H9 (cell line): ENCODE measurements at regions not wholly inside any gene's neighbourhood (a gene's known extent, or its start where the extent isn't known, plus 50 kb on each side); places are given as distances from the start of the nearest gene placed in this dataset.

Source experiments
- DNase-seq: peaks from one replicate; pipeline ENCODE4 v3.0.0-alpha.2; 2017
- H2AFZ ChIP-seq: one replicate; pipeline ENCODE4 v1.6.1; 2013; ENCODE audit warnings: mild to moderate bottlenecking, low read length, control low read depth, moderate library complexity
- H2AK5ac ChIP-seq: 2 replicates; pipeline ENCODE4 v1.6.1; 2013; ENCODE audit warnings: low read length, control low read depth, mixed read lengths; ENCODE audit not compliant: insufficient read length
- H2BK120ac ChIP-seq: one replicate; pipeline ENCODE4 v1.6.1; 2013; ENCODE audit warnings: low read depth, mild to moderate bottlenecking, low read length, control low read depth, inconsistent platforms; ENCODE audit not compliant: poor library complexity, severe bottlenecking
- H2BK12ac ChIP-seq: 2 replicates; pipeline ENCODE4 v1.6.1; 2013; ENCODE audit warnings: low read length, control low read depth, mixed read lengths, low read depth; ENCODE audit not compliant: insufficient read length
- H2BK15ac ChIP-seq: 2 replicates; pipeline ENCODE4 v1.6.1; 2013; ENCODE audit warnings: low read depth, low read length, control low read depth
- H2BK20ac ChIP-seq: one replicate; pipeline ENCODE4 v1.6.1; 2013; ENCODE audit warnings: low read depth, mild to moderate bottlenecking, low read length, control low read depth, inconsistent platforms; ENCODE audit not compliant: poor library complexity, severe bottlenecking
- H2BK5ac ChIP-seq: 2 replicates; pipeline ENCODE4 v1.6.1; 2013; ENCODE audit warnings: low read length, control low read depth, mixed read lengths; ENCODE audit not compliant: insufficient read length
- H3K14ac ChIP-seq: 2 replicates; pipeline ENCODE4 v1.6.1; 2013; ENCODE audit warnings: low read length, control low read depth; ENCODE audit not compliant: insufficient read depth
- H3K18ac ChIP-seq: 2 replicates; pipeline ENCODE4 v1.6.1; 2013; ENCODE audit warnings: low read depth, mild to moderate bottlenecking, mixed read lengths, low read length, control low read depth; ENCODE audit not compliant: insufficient read length
- H3K23ac ChIP-seq: 2 replicates; pipeline ENCODE4 v1.6.1; 2013; ENCODE audit warnings: low read length, control low read depth, mixed read lengths, low read depth; ENCODE audit not compliant: insufficient read length
- H3K23me2 ChIP-seq: 2 replicates; pipeline ENCODE4 v1.6.1; 2013; ENCODE audit warnings: low read depth, mild to moderate bottlenecking, mixed read lengths, low read length, control low read depth; ENCODE audit not compliant: insufficient read length, poor library complexity, severe bottlenecking
- H3K27ac ChIP-seq: 2 replicates; pipeline ENCODE4 v1.5.1; 2013; ENCODE audit warnings: low read length, control low read depth, mixed read lengths, low read depth; ENCODE audit not compliant: insufficient read length
- H3K27me3 ChIP-seq: 2 replicates; pipeline ENCODE4 v1.6.1; 2013; ENCODE audit warnings: low read length, control low read depth, inconsistent platforms; ENCODE audit not compliant: insufficient read depth
- H3K4ac ChIP-seq: 2 replicates; pipeline ENCODE4 v1.6.1; 2013; ENCODE audit warnings: low read depth, mild to moderate bottlenecking, control low read depth, inconsistent platforms, low read length, moderate library complexity
- H3K4me1 ChIP-seq: 2 replicates; pipeline ENCODE4 v1.6.1; 2013; ENCODE audit warnings: low read length, control low read depth, inconsistent platforms; ENCODE audit not compliant: insufficient read depth
- H3K4me2 ChIP-seq: 2 replicates; pipeline ENCODE4 v1.6.1; 2013; ENCODE audit warnings: low read length, control low read depth, mixed read lengths; ENCODE audit not compliant: insufficient read length, insufficient read depth
- H3K56ac ChIP-seq: 2 replicates; pipeline ENCODE4 v1.6.1; 2013; ENCODE audit warnings: low read depth, mild to moderate bottlenecking, mixed read lengths, low read length, control low read depth; ENCODE audit not compliant: insufficient read length
- H3K79me1 ChIP-seq: 2 replicates; pipeline ENCODE4 v1.6.1; 2013; ENCODE audit warnings: low read depth, mild to moderate bottlenecking, moderate library complexity, low read length, control low read depth, inconsistent platforms; ENCODE audit not compliant: insufficient read depth, poor library complexity, severe bottlenecking
- H3K79me2 ChIP-seq: 2 replicates; pipeline ENCODE4 v1.6.1; 2013; ENCODE audit warnings: low read length, control low read depth, inconsistent platforms; ENCODE audit not compliant: insufficient read depth
- H3K9ac ChIP-seq: 2 replicates; pipeline ENCODE4 v1.6.1; 2013; ENCODE audit warnings: low read length, control low read depth, mixed read lengths; ENCODE audit not compliant: insufficient read length; ENCODE audit errors: extremely low read depth
- H3K9me3 ChIP-seq: one replicate; pipeline ENCODE4 v1.6.1; 2013; ENCODE audit warnings: low read depth, low read length, inconsistent platforms; ENCODE audit not compliant: control insufficient read depth
- H3T11ph ChIP-seq: one replicate; pipeline ENCODE4 v1.6.1; 2013; ENCODE audit warnings: mild to moderate bottlenecking, low read length, control low read depth, inconsistent platforms
- H4K20me1 ChIP-seq: one replicate; pipeline ENCODE4 v1.6.1; 2013; ENCODE audit not compliant: control insufficient read depth, insufficient read length, insufficient read depth
- H4K5ac ChIP-seq: 2 replicates; pipeline ENCODE4 v1.6.1; 2013; ENCODE audit warnings: low read depth, mild to moderate bottlenecking, mixed read lengths, low read length, control low read depth; ENCODE audit not compliant: insufficient read length
- H4K8ac ChIP-seq: replicated peaks from 2 replicates; pipeline ENCODE4 v1.6.1; 2013; ENCODE audit warnings: low read length, control low read depth, mixed read lengths, low read depth; ENCODE audit not compliant: insufficient read length
- H4K91ac ChIP-seq: 2 replicates; pipeline ENCODE4 v1.6.1; 2013; ENCODE audit warnings: low read depth, mild to moderate bottlenecking, moderate library complexity, mixed read lengths, low read length, control low read depth; ENCODE audit not compliant: insufficient read length
- H3K27ac Mint-ChIP-seq, 3 experiments: 2 replicates in 2 of 3; 3 replicates in 1 of 3; pipeline ENCODE4 v1.8.0; 2020 to 2021; ENCODE audit warnings: mixed read lengths in 3 of 3, mild to moderate bottlenecking in 1 of 3, moderate library complexity in 1 of 3
- H3K27me3 Mint-ChIP-seq: 2 replicates; pipeline ENCODE4 v1.8.0; 2021; ENCODE audit warnings: low read depth, mild to moderate bottlenecking, moderate library complexity, mixed read lengths
- H3K36me3 Mint-ChIP-seq, 3 experiments: 2 replicates in 2 of 3; 3 replicates in 1 of 3; pipeline ENCODE4 v1.8.0; 2020 to 2021; ENCODE audit warnings: low read depth in 3 of 3, mixed read lengths in 3 of 3; ENCODE audit not compliant: insufficient read depth in 1 of 3
- H3K4me1 Mint-ChIP-seq, 2 experiments: 2 replicates each; pipeline ENCODE4 v1.8.0; 2020; ENCODE audit warnings: mixed read lengths in 2 of 2
- H3K4me3 Mint-ChIP-seq, 2 experiments: 2 replicates in 1 of 2; 3 replicates in 1 of 2; pipeline ENCODE4 v1.8.0; 2020 to 2021; ENCODE audit warnings: mild to moderate bottlenecking in 2 of 2, mixed read lengths in 2 of 2, moderate library complexity in 1 of 2
- H3K9me3 Mint-ChIP-seq, 2 experiments: 2 replicates in 1 of 2; 3 replicates in 1 of 2; pipeline ENCODE4 v1.8.0; 2020; ENCODE audit warnings: mild to moderate bottlenecking in 2 of 2, mixed read lengths in 2 of 2, moderate library complexity in 1 of 2
- CTCF ChIP-seq: fragments of 200-600 bp; sonication (generic); conservative IDR thresholded peaks from 3 replicates; pipeline ENCODE4 v1.8.0; 2021; ENCODE audit warnings: antibody characterized with exemption, mild to moderate bottlenecking

GRCh38 chr10:44858988-44859387, 52.1 kb upstream of the TMEM72 start:
- Histone ChIP-seq H3K9me3 (no peaks in the 10 kb centered on the region), H3K4me2 (no peak overlapping the region)
- H3K27me3 Mint-ChIP-seq: peaks cover 61% of the 10 kb centered on the region

More at GRCh38 chr10:44858988-44859387, 52.1 kb upstream of the TMEM72 start:
- peak; percentile 3 for DNase-seq
- H2BK12ac ChIP-seq: no peak overlapping the region
- H3K23ac ChIP-seq: no peak overlapping the region
- Mint-ChIP-seq H3K4me3 (no peak overlapping the region), H3K36me3 (no peaks in the 10 kb centered on the region; a peak in 2 of 7 replicates), H3K27ac (no peak overlapping the region), H3K4me1 (peaks cover 47 to 51% of the 10 kb centered on the region in 2 experiments), H3K9me3 (0 out of 5 replicates have a peak, but pooled peaks cover 0 to 3% of the 10 kb centered on the region in 2 experiments)
- H4K20me1 ChIP-seq: no peaks in the 10 kb centered on the region
- no peak overlapping the region for H3T11ph ChIP-seq
- H3K56ac ChIP-seq: no peak overlapping the region
- H3K9ac ChIP-seq: no peak overlapping the region
- no peak overlapping the region for H2AFZ ChIP-seq
- H4K5ac ChIP-seq: no peak overlapping the region
- H2BK5ac ChIP-seq: no peak overlapping the region
- H3K4me1 ChIP-seq: no peaks in the 10 kb centered on the region; the same call in 1 of the 2 replicates
- H4K8ac ChIP-seq: no peak overlapping the region
- no peak overlapping the region for H2BK15ac ChIP-seq
- H3K23me2 ChIP-seq: peaks cover 1% of the 10 kb centered on the region
- no peak overlapping the region for H3K27ac ChIP-seq
- H3K4ac ChIP-seq: no peak overlapping the region
- TF ChIP-seq CTCF: no peak
- no peak overlapping the region for H3K14ac ChIP-seq
- H2BK120ac ChIP-seq: no peak overlapping the region
- no peak overlapping the region for H3K18ac ChIP-seq
- no peak overlapping the region for H4K91ac ChIP-seq
- H3K79me2 ChIP-seq: no peaks in the 10 kb centered on the region
- H2BK20ac ChIP-seq: no peak overlapping the region
- H2AK5ac ChIP-seq: no peak overlapping the region
- peaks cover 11% of the 10 kb centered on the region; the same call in 1 of the 2 replicates for H3K27me3 ChIP-seq
- no peaks in the 10 kb centered on the region for H3K79me1 ChIP-seq
